GM23338 (cell line): ENCODE measurements at regions not wholly inside any gene's neighbourhood (a gene's known extent, or its start where the extent isn't known, plus 50 kb on each side); places are given as distances from the start of the nearest gene placed in this dataset.

Experiments
- ATAC-seq: fragments of 200-7000 bp; cut with Tn5 transposase; 3 replicates; pipeline ENCODE4 v1.9.1; 2020
- DNase-seq: peaks from one replicate; pipeline ENCODE4 v3.0.0-alpha.2; 2015; ENCODE audit warnings: low spot score
- H2AFZ ChIP-seq: fragments of 200-600 bp; sonication (generic); 2 replicates; pipeline ENCODE4 v1.8.0; 2016; ENCODE audit warnings: antibody characterized with exemption, mild to moderate bottlenecking, moderate library complexity
- H3F3A ChIP-seq: fragments of 200-600 bp; sonication (generic); replicated peaks from 2 replicates; pipeline ENCODE4 v1.8.0; 2017; ENCODE audit warnings: antibody characterized with exemption, mixed run types, low read depth
- H3K27ac ChIP-seq: fragments of 200-600 bp; sonication (generic); 2 replicates; pipeline ENCODE4 v1.6.1; 2016; ENCODE audit warnings: low read depth
- H3K27me3 ChIP-seq: fragments of 200-600 bp; sonication (generic); 2 replicates; pipeline ENCODE4 v1.8.0; 2016; ENCODE audit warnings: mild to moderate bottlenecking, mixed run types, moderate library complexity; ENCODE audit not compliant: insufficient read depth
- H3K36me3 ChIP-seq: fragments of 200-600 bp; sonication (generic); 2 replicates; pipeline ENCODE4 v1.8.0; 2016; ENCODE audit warnings: mild to moderate bottlenecking; ENCODE audit not compliant: insufficient read depth
- H3K4me1 ChIP-seq: fragments of 200-600 bp; sonication (generic); 2 replicates; pipeline ENCODE4 v1.8.0; 2016; ENCODE audit warnings: mild to moderate bottlenecking, moderate library complexity; ENCODE audit not compliant: insufficient read depth
- H3K4me2 ChIP-seq: fragments of 200-600 bp; sonication (generic); 2 replicates; pipeline ENCODE4 v1.7.1; 2017; ENCODE audit warnings: mixed run types
- H3K4me3 ChIP-seq: fragments of 200-600 bp; sonication (generic); 2 replicates; pipeline ENCODE4 v1.6.1; 2016; ENCODE audit warnings: mixed run types
- H3K79me2 ChIP-seq: fragments of 200-600 bp; sonication (generic); replicated peaks from 2 replicates; pipeline ENCODE4 v1.8.0; 2017; ENCODE audit warnings: mild to moderate bottlenecking; ENCODE audit not compliant: insufficient read depth
- H3K9me2 ChIP-seq: fragments of 200-600 bp; sonication (generic); 2 replicates; pipeline ENCODE4 v1.8.0; 2017; ENCODE audit not compliant: insufficient read depth
- H4K20me1 ChIP-seq: fragments of 200-600 bp; sonication (generic); replicated peaks from 2 replicates; pipeline ENCODE4 v1.8.0; 2017; ENCODE audit warnings: mild to moderate bottlenecking; ENCODE audit not compliant: insufficient read depth
- H3K27ac Mint-ChIP-seq: 2 replicates; pipeline ENCODE4 v1.8.0; 2020; ENCODE audit warnings: inconsistent platforms, mild to moderate bottlenecking, moderate library complexity, mixed read lengths
- H3K27me3 Mint-ChIP-seq: 3 replicates; pipeline ENCODE4 v1.8.0; 2022; ENCODE audit warnings: low read depth, mild to moderate bottlenecking, moderate library complexity, mixed read lengths, inconsistent platforms; ENCODE audit not compliant: insufficient read depth, poor library complexity
- H3K36me3 Mint-ChIP-seq: 3 replicates; pipeline ENCODE4 v1.8.0; 2021; ENCODE audit warnings: low read depth, mild to moderate bottlenecking, inconsistent platforms, moderate library complexity, mixed read lengths
- H3K4me1 Mint-ChIP-seq: 3 replicates; pipeline ENCODE4 v1.8.0; 2020; ENCODE audit warnings: mild to moderate bottlenecking, inconsistent platforms, mixed read lengths
- H3K4me3 Mint-ChIP-seq: 3 replicates; pipeline ENCODE4 v1.8.0; 2021; ENCODE audit warnings: moderate library complexity, mild to moderate bottlenecking, inconsistent platforms, mixed read lengths
- H3K9me3 Mint-ChIP-seq: 3 replicates; pipeline ENCODE4 v1.8.0; 2020; ENCODE audit warnings: moderate library complexity, mild to moderate bottlenecking, inconsistent platforms, mixed read lengths
- CREB1 ChIP-seq: fragments of 250-450 bp; sonication (Bioruptor Pico); IDR thresholded peaks from 2 replicates; pipeline ENCODE4 v1.5.0; 2020; ENCODE audit warnings: low read depth, mild to moderate bottlenecking, moderate library complexity
- CTCF ChIP-seq, 2 experiments: fragments of 200-600 bp in 1 of 2; sonication (generic) in 1 of 2; conservative IDR thresholded peaks; 2 replicates each; pipeline versions ENCODE4 v1.5.1 to v1.6.1; 2016 to 2017; ENCODE audit warnings: antibody characterized with exemption in 2 of 2, low read depth in 2 of 2, mild to moderate bottlenecking in 2 of 2, moderate library complexity in 1 of 2
- ETS1 ChIP-seq: IDR thresholded peaks from 2 replicates; pipeline ENCODE4 v1.6.1; 2016; ENCODE audit warnings: antibody characterized with exemption
- EZH2 ChIP-seq: fragments of 200-600 bp; sonication (generic); IDR thresholded peaks from one replicate; pipeline ENCODE4 v1.8.0; 2017; ENCODE audit warnings: antibody characterized with exemption, mild to moderate bottlenecking, low read depth; ENCODE audit not compliant: unreplicated experiment
- EZH2phosphoT487 ChIP-seq: fragments of 200-600 bp; sonication (generic); IDR thresholded peaks from one replicate; pipeline ENCODE4 v1.8.1; 2018; ENCODE audit warnings: antibody characterized with exemption; ENCODE audit not compliant: unreplicated experiment
- JUNB ChIP-seq: IDR thresholded peaks from one replicate; pipeline ENCODE4 v1.6.1; 2016; ENCODE audit warnings: antibody characterized with exemption; ENCODE audit not compliant: unreplicated experiment
- NANOG ChIP-seq: IDR thresholded peaks from 2 replicates; pipeline ENCODE4 v1.6.1; 2016; ENCODE audit warnings: antibody characterized with exemption, borderline replicate concordance
- POLR2AphosphoS5 ChIP-seq: IDR thresholded peaks from 2 replicates; pipeline ENCODE4 v1.6.1; 2016; ENCODE audit warnings: antibody characterized with exemption, low read depth
- STAT1 ChIP-seq: IDR thresholded peaks from one replicate; pipeline ENCODE4 v1.6.1; 2016; ENCODE audit warnings: antibody characterized with exemption; ENCODE audit not compliant: unreplicated experiment
- ZNF114 ChIP-seq: fragments of 250-450 bp; sonication (Bioruptor Pico); IDR thresholded peaks from 2 replicates; pipeline ENCODE4 v1.5.0; 2020; ENCODE audit warnings: mild to moderate bottlenecking, moderate library complexity
- ZNF331 ChIP-seq: fragments of 250-450 bp; sonication (Bioruptor Pico); IDR thresholded peaks from 2 replicates; pipeline ENCODE4 v1.5.0; 2020; ENCODE audit warnings: low read depth, mild to moderate bottlenecking, moderate library complexity
- TF ChIP-seq, protein P1 (sequence below): fragments of 250-450 bp; sonication (Bioruptor Pico); IDR thresholded peaks from 2 replicates; pipeline ENCODE4 v1.5.0; 2020; ENCODE audit warnings: mild to moderate bottlenecking, moderate library complexity
- TF ChIP-seq, protein P2 (sequence below): IDR thresholded peaks from one replicate; pipeline ENCODE4 v1.6.1; 2018; ENCODE audit warnings: antibody characterized with exemption; ENCODE audit not compliant: unreplicated experiment

GRCh38 chr6:9224539-9224938 is 789.2 kb upstream of the SLC35B3 start:
- Mint-ChIP-seq H3K9me3 (peaks cover 6% of the 10 kb centered on the region; the same call in 2 of the 3 replicates), H3K4me3 (no peak overlapping the region), H3K27me3 (peaks cover 2% of the 10 kb centered on the region), H3K4me1 (no peaks in the 10 kb centered on the region), H3K27ac (no peak overlapping the region), H3K36me3 (no peaks in the 10 kb centered on the region; the same call in 2 of the 3 replicates)
- no peaks in the 10 kb centered on the region for H3K27me3 ChIP-seq
- ATAC-seq (no peak), DNase-seq (no peak)
- no peak overlapping the region for H2AFZ ChIP-seq
- no peaks in the 10 kb centered on the region for H3K79me2 ChIP-seq
- H3K4me2 ChIP-seq = no peak overlapping the region
- no peaks in the 10 kb centered on the region for H3F3A ChIP-seq
- no peaks in the 10 kb centered on the region for H3K4me1 ChIP-seq
- H3K9me2 ChIP-seq = no peaks in the 10 kb centered on the region; the same call in 1 of the 2 replicates
- TF ChIP-seq NANOG = no peak
- TF ChIP-seq ZNF114 (CRISPR knock-in tag) = no peak
- TF ChIP-seq STAT1 = no peak
- TF ChIP-seq JUNB = no peak
- no peak for TF ChIP-seq EZH2phosphoT487
- no peak for TF ChIP-seq ZNF331
- no peak for TF ChIP-seq CTCF (conservative IDR thresholded peaks at IDR 0.05; ENCODE audit: low read depth in 2 of 2)
- TF ChIP-seq CREB1 (CRISPR knock-in tag) = no peak
- TF ChIP-seq, protein P1, sequence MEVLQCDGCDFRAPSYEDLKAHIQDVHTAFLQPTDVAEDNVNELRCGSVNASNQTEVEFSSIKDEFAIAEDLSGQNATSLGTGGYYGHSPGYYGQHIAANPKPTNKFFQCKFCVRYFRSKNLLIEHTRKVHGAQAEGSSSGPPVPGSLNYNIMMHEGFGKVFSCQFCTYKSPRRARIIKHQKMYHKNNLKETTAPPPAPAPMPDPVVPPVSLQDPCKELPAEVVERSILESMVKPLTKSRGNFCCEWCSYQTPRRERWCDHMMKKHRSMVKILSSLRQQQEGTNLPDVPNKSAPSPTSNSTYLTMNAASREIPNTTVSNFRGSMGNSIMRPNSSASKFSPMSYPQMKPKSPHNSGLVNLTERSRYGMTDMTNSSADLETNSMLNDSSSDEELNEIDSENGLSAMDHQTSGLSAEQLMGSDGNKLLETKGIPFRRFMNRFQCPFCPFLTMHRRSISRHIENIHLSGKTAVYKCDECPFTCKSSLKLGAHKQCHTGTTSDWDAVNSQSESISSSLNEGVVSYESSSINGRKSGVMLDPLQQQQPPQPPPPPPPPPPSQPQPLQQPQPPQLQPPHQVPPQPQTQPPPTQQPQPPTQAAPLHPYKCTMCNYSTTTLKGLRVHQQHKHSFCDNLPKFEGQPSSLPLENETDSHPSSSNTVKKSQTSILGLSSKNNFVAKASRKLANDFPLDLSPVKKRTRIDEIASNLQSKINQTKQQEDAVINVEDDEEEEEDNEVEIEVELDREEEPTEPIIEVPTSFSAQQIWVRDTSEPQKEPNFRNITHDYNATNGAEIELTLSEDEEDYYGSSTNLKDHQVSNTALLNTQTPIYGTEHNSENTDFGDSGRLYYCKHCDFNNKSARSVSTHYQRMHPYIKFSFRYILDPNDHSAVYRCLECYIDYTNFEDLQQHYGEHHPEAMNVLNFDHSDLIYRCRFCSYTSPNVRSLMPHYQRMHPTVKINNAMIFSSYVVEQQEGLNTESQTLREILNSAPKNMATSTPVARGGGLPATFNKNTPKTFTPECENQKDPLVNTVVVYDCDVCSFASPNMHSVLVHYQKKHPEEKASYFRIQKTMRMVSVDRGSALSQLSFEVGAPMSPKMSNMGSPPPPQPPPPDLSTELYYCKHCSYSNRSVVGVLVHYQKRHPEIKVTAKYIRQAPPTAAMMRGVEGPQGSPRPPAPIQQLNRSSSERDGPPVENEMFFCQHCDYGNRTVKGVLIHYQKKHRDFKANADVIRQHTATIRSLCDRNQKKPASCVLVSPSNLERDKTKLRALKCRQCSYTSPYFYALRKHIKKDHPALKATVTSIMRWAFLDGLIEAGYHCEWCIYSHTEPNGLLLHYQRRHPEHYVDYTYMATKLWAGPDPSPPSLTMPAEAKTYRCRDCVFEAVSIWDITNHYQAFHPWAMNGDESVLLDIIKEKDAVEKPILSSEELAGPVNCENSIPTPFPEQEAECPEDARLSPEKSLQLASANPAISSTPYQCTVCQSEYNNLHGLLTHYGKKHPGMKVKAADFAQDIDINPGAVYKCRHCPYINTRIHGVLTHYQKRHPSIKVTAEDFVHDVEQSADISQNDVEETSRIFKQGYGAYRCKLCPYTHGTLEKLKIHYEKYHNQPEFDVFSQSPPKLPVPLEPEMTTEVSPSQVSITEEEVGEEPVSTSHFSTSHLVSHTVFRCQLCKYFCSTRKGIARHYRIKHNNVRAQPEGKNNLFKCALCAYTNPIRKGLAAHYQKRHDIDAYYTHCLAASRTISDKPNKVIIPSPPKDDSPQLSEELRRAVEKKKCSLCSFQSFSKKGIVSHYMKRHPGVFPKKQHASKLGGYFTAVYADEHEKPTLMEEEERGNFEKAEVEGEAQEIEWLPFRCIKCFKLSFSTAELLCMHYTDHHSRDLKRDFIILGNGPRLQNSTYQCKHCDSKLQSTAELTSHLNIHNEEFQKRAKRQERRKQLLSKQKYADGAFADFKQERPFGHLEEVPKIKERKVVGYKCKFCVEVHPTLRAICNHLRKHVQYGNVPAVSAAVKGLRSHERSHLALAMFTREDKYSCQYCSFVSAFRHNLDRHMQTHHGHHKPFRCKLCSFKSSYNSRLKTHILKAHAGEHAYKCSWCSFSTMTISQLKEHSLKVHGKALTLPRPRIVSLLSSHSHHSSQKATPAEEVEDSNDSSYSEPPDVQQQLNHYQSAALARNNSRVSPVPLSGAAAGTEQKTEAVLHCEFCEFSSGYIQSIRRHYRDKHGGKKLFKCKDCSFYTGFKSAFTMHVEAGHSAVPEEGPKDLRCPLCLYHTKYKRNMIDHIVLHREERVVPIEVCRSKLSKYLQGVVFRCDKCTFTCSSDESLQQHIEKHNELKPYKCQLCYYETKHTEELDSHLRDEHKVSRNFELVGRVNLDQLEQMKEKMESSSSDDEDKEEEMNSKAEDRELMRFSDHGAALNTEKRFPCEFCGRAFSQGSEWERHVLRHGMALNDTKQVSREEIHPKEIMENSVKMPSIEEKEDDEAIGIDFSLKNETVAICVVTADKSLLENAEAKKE (CRISPR knock-in tag) = no peak
- no peak for TF ChIP-seq POLR2AphosphoS5
- no peak for TF ChIP-seq ETS1
- TF ChIP-seq EZH2 = no peak
- TF ChIP-seq, protein P2, sequence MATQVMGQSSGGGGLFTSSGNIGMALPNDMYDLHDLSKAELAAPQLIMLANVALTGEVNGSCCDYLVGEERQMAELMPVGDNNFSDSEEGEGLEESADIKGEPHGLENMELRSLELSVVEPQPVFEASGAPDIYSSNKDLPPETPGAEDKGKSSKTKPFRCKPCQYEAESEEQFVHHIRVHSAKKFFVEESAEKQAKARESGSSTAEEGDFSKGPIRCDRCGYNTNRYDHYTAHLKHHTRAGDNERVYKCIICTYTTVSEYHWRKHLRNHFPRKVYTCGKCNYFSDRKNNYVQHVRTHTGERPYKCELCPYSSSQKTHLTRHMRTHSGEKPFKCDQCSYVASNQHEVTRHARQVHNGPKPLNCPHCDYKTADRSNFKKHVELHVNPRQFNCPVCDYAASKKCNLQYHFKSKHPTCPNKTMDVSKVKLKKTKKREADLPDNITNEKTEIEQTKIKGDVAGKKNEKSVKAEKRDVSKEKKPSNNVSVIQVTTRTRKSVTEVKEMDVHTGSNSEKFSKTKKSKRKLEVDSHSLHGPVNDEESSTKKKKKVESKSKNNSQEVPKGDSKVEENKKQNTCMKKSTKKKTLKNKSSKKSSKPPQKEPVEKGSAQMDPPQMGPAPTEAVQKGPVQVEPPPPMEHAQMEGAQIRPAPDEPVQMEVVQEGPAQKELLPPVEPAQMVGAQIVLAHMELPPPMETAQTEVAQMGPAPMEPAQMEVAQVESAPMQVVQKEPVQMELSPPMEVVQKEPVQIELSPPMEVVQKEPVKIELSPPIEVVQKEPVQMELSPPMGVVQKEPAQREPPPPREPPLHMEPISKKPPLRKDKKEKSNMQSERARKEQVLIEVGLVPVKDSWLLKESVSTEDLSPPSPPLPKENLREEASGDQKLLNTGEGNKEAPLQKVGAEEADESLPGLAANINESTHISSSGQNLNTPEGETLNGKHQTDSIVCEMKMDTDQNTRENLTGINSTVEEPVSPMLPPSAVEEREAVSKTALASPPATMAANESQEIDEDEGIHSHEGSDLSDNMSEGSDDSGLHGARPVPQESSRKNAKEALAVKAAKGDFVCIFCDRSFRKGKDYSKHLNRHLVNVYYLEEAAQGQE = no peak
- H3K4me3 ChIP-seq = no peak overlapping the region
- H3K27ac ChIP-seq = no peak overlapping the region
- H3K36me3 ChIP-seq = no peaks in the 10 kb centered on the region
- H4K20me1 ChIP-seq = no peaks in the 10 kb centered on the region
